Hypothalamus (tissue), 51 donors: ENCODE measurements at regions not wholly inside any gene's neighbourhood (a gene's known extent, or its start where the extent isn't known, plus 50 kb on each side); places are given as distances from the start of the nearest gene placed in this dataset.

ENCODE experiments used
- DNase-seq, 51 donors: peaks; one replicate each; lab custom pipeline; 2025; lab: John Stamatoyannopoulos, UW

DNA sequence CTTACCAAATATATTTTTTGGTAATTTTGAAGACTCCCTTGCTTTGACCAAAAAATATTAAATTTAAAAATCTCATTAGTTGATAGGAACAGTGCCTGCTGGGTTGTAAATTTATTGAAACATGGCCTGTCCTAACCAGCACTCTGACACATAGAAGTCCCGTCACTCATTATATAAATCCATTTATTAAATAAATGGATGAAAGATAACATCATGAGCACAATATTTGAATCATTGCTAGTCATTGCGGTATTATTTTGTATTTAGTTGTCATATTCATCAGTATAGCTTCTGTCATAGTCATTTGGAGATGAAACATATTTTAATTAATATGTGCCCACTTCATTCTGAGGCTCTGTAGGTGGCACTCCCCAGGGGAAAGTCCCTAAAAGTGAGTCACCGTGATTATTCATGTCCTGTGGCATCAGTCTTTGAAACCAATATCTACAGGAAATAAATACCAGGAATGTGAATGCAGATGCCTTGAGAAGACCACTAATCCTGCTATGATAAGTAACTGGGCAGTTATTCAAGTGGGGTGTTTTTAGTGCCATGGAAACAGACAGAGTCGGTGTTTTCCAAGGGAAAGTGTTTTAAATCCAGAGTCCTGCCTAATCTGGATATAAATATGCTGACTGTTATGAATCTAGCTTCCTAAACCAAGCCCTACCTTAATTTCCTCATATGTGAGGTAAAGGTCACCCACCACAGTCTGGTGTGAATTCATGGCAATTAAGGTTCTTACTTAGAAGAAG is 302.0 kb downstream of the DUSP10 start:
- DNase-seq: no peak

DNA sequence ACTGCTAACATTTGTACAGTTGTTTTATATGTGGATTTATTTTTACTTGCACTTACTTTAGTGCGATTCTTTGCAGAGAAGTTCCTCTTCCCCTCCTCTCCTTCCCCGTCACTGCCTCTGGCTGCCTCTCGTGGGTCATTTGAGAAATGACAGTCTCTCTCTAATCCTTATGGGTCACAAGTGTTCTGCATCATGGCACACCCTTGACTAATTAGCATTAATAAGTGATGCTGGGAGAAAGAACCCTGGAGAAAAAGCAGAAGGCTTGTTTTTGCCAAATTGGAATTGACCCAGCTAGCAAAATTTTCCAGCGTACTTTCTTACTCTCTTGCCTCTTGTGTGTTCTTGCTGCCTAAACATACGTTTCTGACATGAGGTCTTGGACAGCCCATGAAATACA is 301.2 kb downstream of the DUSP10 start:
- DNase-seq: peak in 10 of 51 donors; percentile 1 to 29 (median 4)

DNA sequence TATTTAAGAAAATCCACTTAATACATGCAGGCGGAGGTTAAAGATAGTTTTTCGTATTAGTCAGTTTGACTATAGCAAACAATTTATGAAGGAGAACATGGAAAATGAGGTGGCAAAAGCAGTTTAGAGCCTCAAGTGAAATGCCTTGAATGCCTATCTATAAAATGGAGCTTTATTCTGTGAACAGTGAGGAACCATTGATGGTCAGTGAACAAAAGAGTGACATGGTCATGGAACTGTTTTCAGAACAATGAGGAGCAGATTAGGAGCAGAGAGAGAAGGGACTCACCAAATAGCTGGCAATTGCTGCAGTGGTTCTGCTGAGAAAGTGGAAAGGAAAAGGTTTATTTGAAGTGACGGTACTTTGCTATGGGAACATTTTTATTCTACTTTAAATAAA is 299.8 kb downstream of the DUSP10 start:
- peak in 1 of 51 donors; percentile 23 for DNase-seq

DNA sequence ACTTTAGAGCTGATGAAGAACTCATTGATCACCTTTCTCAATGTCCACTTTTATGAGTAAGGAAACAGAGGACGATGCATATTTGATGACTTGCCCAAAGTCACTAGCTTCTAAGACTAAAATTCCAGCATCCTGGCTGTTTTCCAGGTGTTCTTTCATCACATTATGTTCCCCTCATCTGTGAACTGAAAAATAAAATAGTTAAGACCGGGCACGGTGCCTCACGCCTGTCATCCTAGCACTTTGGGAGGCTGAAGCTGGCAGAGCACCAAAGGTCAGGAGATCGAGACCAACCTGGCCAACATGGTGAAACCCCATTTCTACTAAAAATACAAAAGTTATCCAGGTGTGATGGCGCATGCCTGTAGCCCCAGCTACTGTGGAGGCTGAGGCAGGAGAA is 297.5 kb downstream of the DUSP10 start:
- no peak for DNase-seq

DNA sequence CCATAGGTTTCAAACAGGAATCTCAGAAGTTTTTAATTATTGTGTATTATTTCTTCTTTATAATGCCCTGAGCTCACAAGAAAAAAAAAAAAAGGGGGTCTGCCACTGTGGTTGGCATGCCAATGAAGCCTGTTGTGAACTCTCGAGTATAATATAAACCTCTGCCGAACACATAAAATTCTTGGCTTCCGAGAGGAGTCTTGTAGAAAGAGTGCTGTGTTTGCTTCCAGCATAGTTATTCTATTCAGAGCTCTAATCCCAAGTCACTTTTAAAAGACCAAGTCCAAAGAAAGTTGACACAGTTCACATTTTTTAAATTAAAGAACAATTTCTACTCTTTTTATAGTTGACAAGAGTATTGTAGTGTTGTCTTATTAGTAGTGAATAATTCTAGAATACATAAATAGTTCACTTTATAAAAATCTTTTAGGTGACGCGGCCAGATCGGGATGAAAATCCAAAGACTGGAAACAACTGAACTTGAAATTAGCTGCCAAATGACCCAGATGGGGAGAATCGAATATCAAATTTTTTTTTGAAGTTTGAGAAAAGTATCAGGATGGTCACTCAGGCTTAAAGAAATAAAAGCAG is 293.2 kb downstream of the DUSP10 start:
- no peak for DNase-seq

DNA sequence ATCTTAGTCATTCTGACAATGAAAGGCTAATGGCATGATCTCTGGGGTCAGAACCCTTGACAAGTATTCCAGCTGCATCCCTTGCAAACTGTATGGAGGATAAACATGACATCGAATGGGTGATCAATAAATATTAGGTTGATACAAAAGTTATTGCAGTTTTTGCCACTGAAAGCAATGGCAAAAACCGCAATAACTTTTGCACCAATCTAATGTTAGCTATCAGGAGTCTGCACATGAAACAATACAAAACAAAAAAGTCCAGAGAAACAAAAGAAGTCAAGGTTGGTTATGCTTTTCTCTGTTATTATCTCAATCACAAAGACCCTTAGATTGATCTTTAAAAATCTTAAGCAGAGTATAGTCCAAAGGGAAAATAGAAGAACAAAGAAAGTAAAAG is 292.7 kb downstream of the DUSP10 start:
- DNase-seq: no peak

DNA sequence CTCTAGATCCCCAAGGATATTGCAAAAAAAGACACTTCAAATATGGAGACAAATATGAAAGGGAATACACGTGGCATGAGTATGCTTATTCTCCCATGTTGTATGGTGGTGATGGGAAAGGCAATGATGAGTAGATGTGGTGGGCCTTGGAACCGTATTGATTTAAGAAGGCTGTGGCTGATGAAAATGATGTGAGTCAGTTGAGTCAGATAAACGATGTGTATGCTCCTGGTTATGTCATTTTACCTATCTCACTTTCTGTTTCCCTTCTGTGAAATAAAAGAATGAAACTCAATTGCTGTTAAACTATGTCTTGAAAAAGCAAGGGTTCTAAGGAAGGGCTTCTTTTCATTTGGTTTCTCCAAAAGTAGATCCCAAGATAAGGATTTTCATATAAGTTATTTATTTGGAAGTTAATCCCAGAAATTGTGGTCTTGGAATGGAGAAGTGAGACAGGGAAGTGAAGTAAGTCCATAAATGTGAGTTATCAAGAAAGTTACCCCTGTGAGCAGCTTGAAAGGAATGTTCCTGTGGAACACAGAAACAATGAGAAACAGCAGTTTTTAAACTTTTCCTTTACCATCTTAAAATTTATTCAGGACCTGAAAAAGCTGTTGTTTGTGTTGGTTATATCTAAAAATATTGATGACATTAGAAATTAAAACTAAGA is 292.0 kb downstream of the DUSP10 start:
- no peak for DNase-seq

DNA sequence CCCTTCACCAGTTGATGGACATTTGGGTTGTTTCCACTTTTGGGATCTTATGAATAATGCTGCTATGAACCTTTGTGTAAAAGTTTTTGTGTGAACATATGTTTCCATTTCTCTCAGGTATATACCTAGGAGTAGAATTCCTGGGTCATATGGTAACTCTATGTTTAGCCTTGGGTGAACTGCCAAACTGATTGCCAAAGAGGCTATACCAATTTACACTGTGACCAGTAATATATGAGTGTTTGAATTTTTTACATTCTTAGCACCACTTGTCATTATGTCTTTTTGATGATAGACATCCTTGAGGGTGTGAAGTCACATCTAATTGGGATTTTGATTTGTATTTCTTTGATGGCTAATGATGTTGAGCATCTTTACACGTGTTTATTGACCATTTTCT is 290.1 kb downstream of the DUSP10 start:
- no peak for DNase-seq

DNA sequence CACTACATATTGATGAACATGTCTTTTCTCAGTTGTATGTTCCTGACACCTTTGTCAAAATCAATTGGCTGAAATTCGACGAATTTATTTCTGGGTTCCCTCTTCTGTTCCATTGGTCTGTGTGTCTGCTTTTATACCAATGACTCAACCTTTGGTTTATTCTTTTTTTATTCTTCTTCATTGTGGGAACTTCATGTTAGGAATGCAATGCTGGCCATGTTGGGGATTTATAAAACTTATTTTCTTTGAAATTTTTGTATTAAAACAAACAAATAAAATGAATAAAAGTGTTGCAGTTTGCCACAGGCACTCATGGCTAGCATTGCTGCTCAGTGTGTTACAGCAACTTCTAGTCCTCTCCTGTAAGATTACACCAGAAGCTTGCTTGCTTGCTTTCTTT is 287.8 kb downstream of the DUSP10 start:
- no peak for DNase-seq

DNA sequence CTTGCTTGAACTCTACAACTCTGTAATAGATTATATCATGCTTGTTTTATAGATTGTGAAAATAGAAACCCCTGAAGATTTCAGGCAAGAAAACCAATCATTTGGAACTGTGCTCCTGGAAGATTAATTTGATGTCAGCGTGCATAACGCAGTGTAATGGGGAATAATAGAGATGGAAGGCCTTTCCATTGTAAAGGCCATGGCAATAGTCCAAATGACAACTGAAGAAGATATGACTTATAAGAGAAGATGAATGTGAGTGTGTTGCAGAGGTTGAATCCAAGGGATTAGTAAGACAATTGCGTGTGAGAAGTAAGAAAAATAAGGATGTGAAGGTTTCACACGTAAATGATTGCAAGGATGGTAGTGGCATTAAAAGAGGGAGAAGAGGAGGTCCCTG is 285.0 kb downstream of the DUSP10 start:
- no peak for DNase-seq

DNA sequence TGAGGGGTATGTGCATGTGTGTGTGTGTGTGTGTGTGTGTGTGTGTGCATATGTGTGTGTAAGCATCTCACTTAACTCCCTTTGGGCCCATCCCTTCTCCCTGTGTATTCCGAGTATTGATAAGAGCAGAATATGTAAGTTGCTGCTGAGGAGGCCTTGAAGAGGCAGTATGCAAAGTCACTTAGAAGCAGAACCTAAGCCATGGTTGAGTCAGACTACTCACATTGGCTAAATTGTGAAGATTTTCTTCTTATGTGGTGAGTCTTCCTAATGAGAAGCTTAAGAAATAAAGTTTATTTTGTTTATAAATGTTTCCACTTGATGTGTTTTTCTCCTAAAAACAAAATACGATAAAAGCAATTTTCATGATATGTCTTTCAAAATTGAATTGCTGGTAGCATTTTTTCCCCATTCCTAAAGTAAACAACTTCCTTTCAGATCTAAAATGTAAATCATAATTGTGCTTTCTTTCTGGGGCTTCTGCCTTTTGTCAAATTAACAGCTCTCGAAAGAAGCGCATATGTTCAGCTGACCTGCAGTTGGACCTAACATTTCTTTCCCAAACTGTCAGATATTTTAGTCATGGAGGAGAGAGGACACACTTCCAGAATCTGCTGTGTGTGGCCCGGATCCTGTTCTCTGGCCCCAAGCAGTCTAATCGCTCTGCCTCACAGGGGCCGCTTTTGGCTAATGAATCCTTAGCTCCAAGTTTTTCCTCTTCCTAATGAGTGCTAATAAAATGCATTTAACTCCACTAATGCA is 284.0 kb downstream of the DUSP10 start:
- DNase-seq: no peak

DNA sequence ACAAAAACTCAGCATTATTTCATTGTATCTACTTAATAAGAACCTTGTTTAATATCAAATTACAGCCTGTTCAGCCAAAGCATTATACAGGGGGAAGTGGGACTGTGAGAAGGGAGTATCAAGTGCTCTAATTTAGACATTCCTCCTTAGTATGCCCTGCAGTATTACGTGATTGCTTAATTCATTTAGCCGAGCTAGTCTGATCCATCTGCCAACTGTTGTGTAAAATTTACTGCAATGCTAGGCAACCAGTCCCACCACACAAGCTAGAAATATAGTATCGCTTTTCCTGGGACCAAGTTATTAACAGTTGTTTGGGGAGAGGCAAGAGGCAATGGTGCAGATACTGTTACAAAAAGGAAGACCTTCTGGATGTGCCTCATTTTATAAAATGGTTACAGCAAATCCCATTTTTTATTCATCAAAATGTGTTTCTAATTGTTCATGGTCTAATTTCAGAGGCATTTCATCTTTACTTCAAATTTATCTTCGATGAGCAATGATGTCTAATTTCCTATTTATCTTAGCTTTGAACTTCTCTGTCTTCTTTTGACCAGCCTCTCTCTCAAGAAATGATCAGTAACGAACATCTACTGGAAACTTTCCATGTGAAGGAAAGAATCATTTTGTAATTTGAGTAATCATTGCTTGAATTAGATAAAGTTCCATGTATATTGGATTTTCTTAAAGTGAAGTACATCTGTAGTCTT is 283.3 kb downstream of the DUSP10 start:
- DNase-seq: no peak

DNA sequence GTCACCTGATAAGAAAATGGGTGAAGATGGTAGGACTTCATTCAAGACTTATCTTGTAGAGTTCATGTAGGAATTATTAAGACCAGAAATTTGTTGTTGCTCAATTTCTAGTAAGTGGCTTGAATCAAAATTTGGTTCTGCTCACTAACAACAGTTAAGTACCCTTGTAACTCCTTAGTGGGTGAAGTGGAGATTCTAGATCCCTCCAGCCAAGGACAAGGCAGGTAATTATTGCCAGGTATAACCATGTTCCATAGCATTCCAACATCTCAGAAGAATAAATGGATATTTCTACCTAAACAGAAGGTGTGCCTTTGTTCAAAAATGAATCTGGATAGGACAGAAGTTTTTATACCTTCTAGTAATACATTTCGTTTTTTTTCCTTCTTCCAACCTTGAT is 282.3 kb downstream of the DUSP10 start:
- no peak for DNase-seq

DNA sequence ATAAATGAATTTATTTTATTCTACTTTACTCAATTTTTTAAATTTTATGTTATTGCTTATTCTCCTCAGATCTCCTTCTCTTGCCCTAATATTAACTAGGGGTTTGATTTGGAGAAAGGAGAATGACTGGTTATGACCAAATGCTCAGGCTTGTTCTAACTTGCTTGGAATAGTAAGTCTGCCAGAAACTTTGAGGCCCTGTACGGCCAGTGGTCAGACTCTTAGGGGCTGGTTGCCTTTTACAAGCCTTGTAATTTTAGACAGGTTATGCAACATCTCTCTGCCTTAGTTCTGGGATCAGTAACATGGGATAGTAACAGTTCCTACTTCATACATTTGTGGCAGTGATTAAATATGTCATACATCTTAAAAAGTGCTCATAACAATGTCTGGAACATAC is 279.5 kb downstream of the DUSP10 start:
- no peak for DNase-seq

DNA sequence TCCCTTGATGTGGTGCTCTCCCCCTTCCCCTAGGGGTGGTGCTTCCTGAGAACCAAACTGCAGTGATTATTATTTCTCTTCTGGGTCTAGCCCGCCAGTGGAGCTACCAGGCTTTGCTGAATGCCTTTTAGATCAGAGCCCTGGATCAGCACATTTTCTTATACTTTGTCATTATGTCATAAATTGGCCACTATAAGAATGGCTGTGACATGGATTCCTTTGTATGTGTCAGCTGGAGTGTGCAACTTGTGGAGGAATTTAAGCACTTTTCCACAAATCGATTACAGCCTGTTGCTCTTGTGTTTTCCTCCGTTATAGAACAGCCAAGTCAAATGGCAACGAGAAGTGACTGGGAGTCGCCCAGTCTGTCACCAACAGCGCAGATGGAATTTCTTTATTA is 273.3 kb downstream of the DUSP10 start:
- DNase-seq: no peak

DNA sequence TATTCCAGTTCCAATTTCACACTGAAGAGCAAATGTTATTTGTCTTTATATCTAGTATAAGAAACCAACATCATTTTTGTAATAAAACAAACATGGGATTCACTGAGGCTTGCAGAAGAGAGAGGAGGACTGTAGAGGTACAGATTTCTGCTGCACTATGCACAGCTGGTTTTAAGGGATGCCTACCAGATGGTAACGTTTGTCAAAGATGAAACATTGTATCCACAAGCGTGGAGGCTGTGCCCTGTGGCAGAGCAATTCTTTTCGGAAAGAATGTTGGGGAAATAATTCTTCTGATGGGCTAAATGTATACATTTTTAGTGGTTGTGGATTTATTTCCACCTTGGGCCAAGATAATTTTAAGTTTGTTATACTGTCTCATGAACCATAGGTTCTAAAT is 272.4 kb downstream of the DUSP10 start:
- no peak for DNase-seq

DNA sequence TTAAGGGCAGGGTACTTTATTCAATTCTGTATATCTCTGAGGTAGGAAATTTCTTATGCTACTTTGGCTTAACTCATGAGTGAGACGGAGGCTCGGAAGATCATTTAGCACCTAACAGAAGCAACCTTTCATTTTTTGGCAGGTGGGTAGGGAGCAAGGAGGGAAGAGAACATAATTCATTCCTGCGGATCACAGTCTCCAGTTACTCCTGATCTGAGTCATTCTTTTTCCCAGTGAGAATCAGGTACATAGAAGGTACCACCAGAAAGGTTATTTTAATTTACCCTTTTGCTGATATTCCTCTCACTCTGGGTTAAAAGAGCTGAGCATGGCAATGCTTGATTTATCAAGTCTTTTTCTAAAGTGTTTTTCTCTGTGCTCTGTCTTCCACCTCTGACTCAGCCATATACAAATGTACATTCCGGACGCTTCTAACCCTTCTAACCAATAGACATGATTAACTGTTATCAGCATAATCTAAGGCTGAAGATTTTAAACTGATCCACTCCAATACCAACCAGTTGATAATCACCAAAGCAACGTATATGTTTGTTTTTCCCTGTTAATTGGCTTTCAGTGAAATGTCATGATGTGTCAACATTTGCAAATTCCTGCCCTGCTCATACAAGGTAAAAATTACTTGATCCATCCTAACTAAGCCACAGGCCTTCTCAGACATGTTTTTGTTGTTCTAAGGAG is 271.7 kb downstream of the DUSP10 start:
- no peak for DNase-seq

DNA sequence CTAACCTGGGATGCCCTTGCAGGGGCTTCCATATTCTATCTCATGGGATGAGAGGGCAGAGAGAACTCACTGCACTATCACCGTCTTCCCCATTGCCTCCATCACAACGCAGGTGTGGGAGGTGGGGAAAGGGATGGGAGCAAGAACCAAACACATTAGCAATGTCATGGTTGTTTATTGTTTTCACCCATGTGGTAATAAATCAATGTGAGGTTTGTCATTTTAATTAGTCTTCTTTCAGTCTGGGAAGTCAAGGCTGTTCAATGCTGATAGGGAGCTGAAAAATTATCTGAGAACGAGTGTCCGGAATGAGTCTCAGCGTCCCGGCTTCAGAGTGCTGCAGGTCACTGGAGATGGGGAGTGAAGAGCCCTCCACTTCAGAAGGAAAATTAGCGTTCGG is 268.5 kb downstream of the DUSP10 start:
- no peak for DNase-seq

DNA sequence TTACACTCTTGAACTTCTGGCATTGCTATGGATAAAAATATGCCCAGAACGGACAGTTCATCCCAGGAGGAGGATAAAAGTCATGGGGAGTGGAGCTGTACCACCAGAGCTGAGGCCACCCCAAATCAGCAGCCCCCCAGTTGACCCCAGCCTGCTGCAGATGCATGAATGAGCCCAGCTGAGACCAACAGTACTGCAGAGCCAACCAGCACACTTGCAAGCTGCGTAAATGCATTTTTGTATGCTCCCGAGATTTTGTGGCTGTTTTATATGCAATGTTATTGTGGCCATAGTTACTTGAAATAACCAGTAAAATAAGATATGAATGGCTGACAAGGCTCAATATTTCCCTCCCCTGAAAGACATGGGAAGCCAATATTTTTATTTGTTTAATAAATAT is 264.6 kb downstream of the DUSP10 start:
- DNase-seq: no peak
